ENCODE measurements at regions not wholly inside any gene's neighbourhood (a gene's known extent, or its start where the extent isn't known, plus 50 kb on each side); places are given as distances from the start of the nearest gene placed in this dataset.

DNA sequence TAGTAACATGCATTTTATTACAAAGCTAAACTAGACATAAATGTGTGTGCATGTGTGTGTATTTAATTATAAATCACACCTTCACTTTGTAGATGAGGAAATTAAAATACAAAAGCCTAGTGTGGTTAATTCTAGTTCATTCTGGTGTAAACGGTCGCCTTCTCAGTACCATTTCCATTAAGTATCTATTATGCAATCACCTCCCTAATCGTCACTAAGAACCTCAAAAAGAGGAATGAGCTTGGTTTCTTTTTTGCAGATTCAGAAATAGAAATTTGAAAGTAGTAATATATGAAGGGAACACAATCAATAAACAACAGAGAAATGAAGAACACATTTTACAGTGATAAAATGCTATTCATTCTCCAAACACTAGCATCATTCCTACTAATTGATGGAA lies 233.2 kb downstream of the ZBBX start:
- no peak overlapping the region for H3K9ac ChIP-seq (ENCODE audit: low read length)

GRCh38 chr3:167125612-167126407 lies 254.3 kb downstream of the ZBBX start:
- H3K27me3 ChIP-seq (replicated peaks; ENCODE audit: control insufficient read depth, insufficient read depth, low read length), result no peaks in the 10 kb centered on the region
- no peak for DNase-seq (ENCODE audit: low read depth)
- no peaks in the 10 kb centered on the region for H3K36me3 ChIP-seq (ENCODE audit: control insufficient read depth, insufficient read depth, low read length, severe bottlenecking)
- H3K4me3 ChIP-seq (ENCODE audit: low read length), result no peak overlapping the region
- H3K9me3 ChIP-seq (ENCODE audit: control insufficient read depth, low read length), result no peaks in the 10 kb centered on the region
- no peaks in the 10 kb centered on the region for H3K4me1 ChIP-seq (ENCODE audit: control insufficient read depth, insufficient read depth, low read length)
- H3K9ac ChIP-seq (ENCODE audit: low read length), result no peak overlapping the region

More for the DNA sequence above, 233.2 kb downstream of the ZBBX start:
- no peak for DNase-seq (ENCODE audit: low read depth)
- no peaks in the 10 kb centered on the region for H3K36me3 ChIP-seq (ENCODE audit: control insufficient read depth, insufficient read depth, low read length, severe bottlenecking)
- H3K9me3 ChIP-seq (ENCODE audit: control insufficient read depth, low read length), result no peaks in the 10 kb centered on the region
- no peaks in the 10 kb centered on the region for H3K27me3 ChIP-seq (replicated peaks; ENCODE audit: control insufficient read depth, insufficient read depth, low read length)
- H3K4me3 ChIP-seq (ENCODE audit: low read length), result no peak overlapping the region
- no peaks in the 10 kb centered on the region for H3K4me1 ChIP-seq (ENCODE audit: control insufficient read depth, insufficient read depth, low read length)

GRCh38 chr3:167120828-167121227 lies 259.3 kb downstream of the ZBBX start:
- no peak for DNase-seq (ENCODE audit: low read depth)
- H3K4me1 ChIP-seq (ENCODE audit: control insufficient read depth, insufficient read depth, low read length), result no peaks in the 10 kb centered on the region
- H3K4me3 ChIP-seq (ENCODE audit: low read length), result no peak overlapping the region
- H3K27me3 ChIP-seq (replicated peaks; ENCODE audit: control insufficient read depth, insufficient read depth, low read length), result no peaks in the 10 kb centered on the region
- no peak overlapping the region for H3K9ac ChIP-seq (ENCODE audit: low read length)
- H3K9me3 ChIP-seq (ENCODE audit: control insufficient read depth, low read length), result no peaks in the 10 kb centered on the region
- H3K36me3 ChIP-seq (ENCODE audit: control insufficient read depth, insufficient read depth, low read length, severe bottlenecking), result no peaks in the 10 kb centered on the region

DNA sequence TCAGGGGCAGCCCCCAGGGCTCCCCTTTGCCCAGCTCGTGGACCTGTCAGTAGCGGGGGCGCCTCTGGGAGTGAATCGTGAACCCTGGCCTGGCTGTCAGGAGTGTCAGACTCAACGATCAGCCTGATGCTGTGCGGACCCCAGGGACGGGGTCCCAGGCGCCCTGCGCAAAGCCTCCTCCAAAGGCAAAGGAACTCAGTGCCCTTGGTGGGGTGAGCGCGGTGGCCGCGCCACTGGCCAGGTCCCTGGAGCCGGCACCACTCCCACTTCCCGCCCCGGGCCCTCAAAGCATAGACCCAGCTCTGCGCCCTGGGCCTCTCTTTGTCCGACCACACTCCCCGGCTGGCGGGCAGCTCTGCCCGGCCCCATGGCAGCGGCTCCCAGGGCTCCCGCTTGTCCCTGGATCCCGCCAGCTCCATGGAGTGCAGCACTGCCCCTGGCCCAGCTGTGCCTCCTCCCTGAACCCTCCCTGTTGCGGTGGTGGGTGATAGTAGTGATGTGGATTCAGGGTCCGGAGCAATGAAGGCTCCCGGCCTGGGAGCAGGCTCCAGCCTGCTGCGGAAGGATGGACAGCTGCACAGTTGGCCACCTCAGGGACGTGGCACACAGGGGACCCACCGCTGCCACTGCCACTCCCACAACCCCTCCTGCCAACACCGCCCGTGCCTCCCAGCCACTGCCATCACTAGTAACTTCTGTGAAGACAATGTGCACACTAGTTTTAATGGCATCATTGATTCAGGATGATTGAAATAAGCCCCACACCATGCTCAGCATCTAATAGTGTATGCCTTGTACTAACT lies 263.8 kb downstream of the ZBBX start:
- no peaks in the 10 kb centered on the region for H3K9me3 ChIP-seq (ENCODE audit: control insufficient read depth, low read length)
- no peaks in the 10 kb centered on the region for H3K4me1 ChIP-seq (ENCODE audit: control insufficient read depth, insufficient read depth, low read length)
- H3K9ac ChIP-seq (ENCODE audit: low read length), result no peak overlapping the region
- DNase-seq (ENCODE audit: low read depth), result no peak
- H3K27me3 ChIP-seq (replicated peaks; ENCODE audit: control insufficient read depth, insufficient read depth, low read length), result no peaks in the 10 kb centered on the region
- no peak overlapping the region for H3K4me3 ChIP-seq (ENCODE audit: low read length)
- H3K36me3 ChIP-seq (ENCODE audit: control insufficient read depth, insufficient read depth, low read length, severe bottlenecking), result no peaks in the 10 kb centered on the region

- no peaks in the 10 kb centered on the region for H3K4me1 ChIP-seq (ENCODE audit: control insufficient read depth, insufficient read depth, low read length)
- no peaks in the 10 kb centered on the region for H3K36me3 ChIP-seq (ENCODE audit: control insufficient read depth, insufficient read depth, low read length, severe bottlenecking)
- no peaks in the 10 kb centered on the region for H3K9me3 ChIP-seq (ENCODE audit: control insufficient read depth, low read length)
- no peak for DNase-seq (ENCODE audit: low read depth)
- no peaks in the 10 kb centered on the region for H3K27me3 ChIP-seq (replicated peaks; ENCODE audit: control insufficient read depth, insufficient read depth, low read length)
- no peak overlapping the region for H3K4me3 ChIP-seq (ENCODE audit: low read length)
- no peak overlapping the region for H3K9ac ChIP-seq (ENCODE audit: low read length)
Measured at GRCh38 chr3:167115331-167115934, 264.7 kb downstream of the ZBBX start.

- Histone ChIP-seq H3K9ac (ENCODE audit: low read length) (no peak overlapping the region), H3K4me1 (ENCODE audit: control insufficient read depth, insufficient read depth, low read length) (no peaks in the 10 kb centered on the region), H3K27me3 (replicated peaks; ENCODE audit: control insufficient read depth, insufficient read depth, low read length) (no peaks in the 10 kb centered on the region), H3K9me3 (ENCODE audit: control insufficient read depth, low read length) (no peaks in the 10 kb centered on the region), H3K36me3 (ENCODE audit: control insufficient read depth, insufficient read depth, low read length, severe bottlenecking) (no peaks in the 10 kb centered on the region), H3K4me3 (ENCODE audit: low read length) (no peak overlapping the region)
- no peak for DNase-seq (ENCODE audit: low read depth)
Measured at GRCh38 chr3:167114619-167115018, 265.5 kb downstream of the ZBBX start.

GRCh38 chr3:167113035-167113830 lies 266.9 kb downstream of the ZBBX start:
- H3K9ac ChIP-seq (ENCODE audit: low read length), result no peak overlapping the region
- H3K27me3 ChIP-seq (replicated peaks; ENCODE audit: control insufficient read depth, insufficient read depth, low read length), result no peaks in the 10 kb centered on the region
- H3K4me1 ChIP-seq (ENCODE audit: control insufficient read depth, insufficient read depth, low read length), result no peaks in the 10 kb centered on the region
- H3K36me3 ChIP-seq (ENCODE audit: control insufficient read depth, insufficient read depth, low read length, severe bottlenecking), result no peaks in the 10 kb centered on the region
- DNase-seq (ENCODE audit: low read depth), result no peak
- H3K4me3 ChIP-seq (ENCODE audit: low read length), result no peak overlapping the region
- no peaks in the 10 kb centered on the region for H3K9me3 ChIP-seq (ENCODE audit: control insufficient read depth, low read length)

GRCh38 chr3:167110901-167111300 lies 269.2 kb downstream of the ZBBX start:
- no peak overlapping the region for H3K4me3 ChIP-seq (ENCODE audit: low read length)
- DNase-seq (ENCODE audit: low read depth), result no peak
- H3K4me1 ChIP-seq (ENCODE audit: control insufficient read depth, insufficient read depth, low read length), result no peaks in the 10 kb centered on the region

GRCh38 chr3:167109746-167110145 lies 270.4 kb downstream of the ZBBX start:
- DNase-seq (ENCODE audit: low read depth), result no peak
- Histone ChIP-seq H3K27me3 (replicated peaks; ENCODE audit: control insufficient read depth, insufficient read depth, low read length) (no peaks in the 10 kb centered on the region), H3K4me1 (ENCODE audit: control insufficient read depth, insufficient read depth, low read length) (no peaks in the 10 kb centered on the region), H3K36me3 (ENCODE audit: control insufficient read depth, insufficient read depth, low read length, severe bottlenecking) (no peaks in the 10 kb centered on the region), H3K4me3 (ENCODE audit: low read length) (no peak overlapping the region), H3K9ac (ENCODE audit: low read length) (no peak overlapping the region), H3K9me3 (ENCODE audit: control insufficient read depth, low read length) (no peaks in the 10 kb centered on the region)

More at GRCh38 chr3:167110901-167111300, 269.2 kb downstream of the ZBBX start:
- no peak overlapping the region for H3K9ac ChIP-seq (ENCODE audit: low read length)
- no peaks in the 10 kb centered on the region for H3K36me3 ChIP-seq (ENCODE audit: control insufficient read depth, insufficient read depth, low read length, severe bottlenecking)
- no peaks in the 10 kb centered on the region for H3K9me3 ChIP-seq (ENCODE audit: control insufficient read depth, low read length)
- H3K27me3 ChIP-seq (replicated peaks; ENCODE audit: control insufficient read depth, insufficient read depth, low read length), result no peaks in the 10 kb centered on the region

DNA sequence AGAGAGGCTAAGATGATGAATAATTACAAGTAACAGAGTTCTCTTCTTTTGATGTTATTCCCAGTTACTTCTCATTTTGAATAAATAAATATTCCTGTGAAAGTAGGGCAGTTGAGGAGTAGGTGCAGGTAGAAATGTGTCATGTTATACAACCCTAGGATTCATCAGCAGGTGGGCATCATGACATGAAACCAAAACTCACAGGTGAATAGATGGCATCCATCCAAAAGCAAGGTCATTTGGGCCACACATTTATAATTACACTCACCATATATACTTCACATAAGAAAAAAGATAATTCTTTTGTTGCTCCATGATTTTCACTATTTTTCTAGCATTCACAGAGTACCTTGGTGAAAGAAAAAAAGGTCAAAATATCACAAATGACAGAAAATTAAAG lies 273.6 kb downstream of the ZBBX start:
- Histone ChIP-seq H3K36me3 (ENCODE audit: control insufficient read depth, insufficient read depth, low read length, severe bottlenecking) (no peaks in the 10 kb centered on the region), H3K9ac (ENCODE audit: low read length) (no peak overlapping the region), H3K4me1 (ENCODE audit: control insufficient read depth, insufficient read depth, low read length) (no peaks in the 10 kb centered on the region), H3K9me3 (ENCODE audit: control insufficient read depth, low read length) (no peaks in the 10 kb centered on the region), H3K27me3 (replicated peaks; ENCODE audit: control insufficient read depth, insufficient read depth, low read length) (no peaks in the 10 kb centered on the region), H3K4me3 (ENCODE audit: low read length) (no peak overlapping the region)
- no peak for DNase-seq (ENCODE audit: low read depth)

DNA sequence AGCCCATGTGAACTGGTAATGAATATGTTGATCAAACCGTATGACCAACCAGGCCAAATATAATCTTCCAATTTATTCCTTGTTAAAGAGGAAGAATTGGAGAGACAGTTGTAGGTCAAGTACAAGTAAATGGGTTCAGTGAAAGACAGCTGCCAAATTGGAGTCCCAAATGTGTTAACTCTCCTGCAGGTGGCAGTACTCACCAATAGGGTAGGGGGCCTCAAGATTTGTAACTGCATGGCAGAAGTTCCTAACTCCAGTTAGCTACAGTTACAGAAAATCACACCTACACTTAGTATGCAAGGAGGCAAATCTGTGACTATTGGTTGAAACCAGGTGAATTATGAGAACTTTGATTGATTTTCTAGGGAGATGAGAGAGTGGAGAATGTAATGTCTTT lies 278.0 kb downstream of the ZBBX start:
- no peak overlapping the region for H3K4me3 ChIP-seq (ENCODE audit: low read length)
- no peaks in the 10 kb centered on the region for H3K27me3 ChIP-seq (replicated peaks; ENCODE audit: control insufficient read depth, insufficient read depth, low read length)
- H3K4me1 ChIP-seq (ENCODE audit: control insufficient read depth, insufficient read depth, low read length), result no peaks in the 10 kb centered on the region
- H3K36me3 ChIP-seq (ENCODE audit: control insufficient read depth, insufficient read depth, low read length, severe bottlenecking), result no peaks in the 10 kb centered on the region
- H3K9me3 ChIP-seq (ENCODE audit: control insufficient read depth, low read length), result no peaks in the 10 kb centered on the region
- no peak for DNase-seq (ENCODE audit: low read depth)
- H3K9ac ChIP-seq (ENCODE audit: low read length), result no peak overlapping the region
